Left hindlimb (tissue), 1 donor: ENCODE measurements at regions not wholly inside any gene's neighbourhood (a gene's known extent, or its start where the extent isn't known, plus 50 kb on each side); places are given as distances from the start of the nearest gene placed in this dataset.
"Not testable (repeated sequence)": the region's sequence is repeated elsewhere in the genome, so short reads cannot be mapped to it uniquely, and the experiment has no call there.

ENCODE experiments used
- DNase-seq: peaks from one replicate; pipeline ENCODE4 v3.0.0-alpha.2; 2018

DNA sequence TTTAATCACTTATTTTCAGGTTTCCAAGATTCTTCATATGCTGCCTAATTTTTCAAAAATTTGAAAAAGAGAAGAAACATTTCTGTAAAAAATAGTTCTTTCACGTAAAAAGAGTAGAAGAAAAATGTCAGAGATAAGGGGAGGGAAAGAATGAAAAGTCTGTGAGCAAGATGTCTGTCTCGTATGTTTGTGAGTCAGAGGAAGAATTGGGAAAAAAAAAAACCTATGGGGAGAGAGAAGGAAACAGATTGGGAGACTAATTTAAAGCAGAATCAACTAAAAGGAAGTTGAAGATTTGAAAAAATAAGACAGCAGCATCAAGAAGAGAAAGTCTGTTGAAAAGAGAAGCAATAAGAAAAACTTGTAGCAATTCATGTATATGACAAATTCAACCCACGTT is 456.3 kb downstream of the HINT1 start:
- DNase-seq = no peak

DNA sequence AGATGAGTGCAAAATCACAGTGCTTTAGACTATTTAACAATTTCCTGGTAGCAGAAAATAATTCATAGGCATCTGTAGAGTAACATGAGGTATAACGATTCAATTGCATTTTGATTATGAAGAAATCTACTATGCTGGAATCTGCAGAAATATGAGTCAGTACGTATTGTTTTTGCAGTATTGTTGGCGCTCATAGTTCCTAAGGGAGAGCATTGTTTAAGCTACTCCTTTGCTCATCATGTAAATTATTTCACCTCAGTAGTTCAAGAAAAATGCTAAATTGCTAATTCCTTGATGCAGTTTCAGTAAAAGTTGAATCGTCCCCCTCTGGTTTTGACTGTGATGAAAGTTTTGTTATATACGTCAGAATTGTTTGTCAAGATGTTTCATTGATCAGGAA is 458.4 kb downstream of the HINT1 start:
- DNase-seq = no peak

DNA sequence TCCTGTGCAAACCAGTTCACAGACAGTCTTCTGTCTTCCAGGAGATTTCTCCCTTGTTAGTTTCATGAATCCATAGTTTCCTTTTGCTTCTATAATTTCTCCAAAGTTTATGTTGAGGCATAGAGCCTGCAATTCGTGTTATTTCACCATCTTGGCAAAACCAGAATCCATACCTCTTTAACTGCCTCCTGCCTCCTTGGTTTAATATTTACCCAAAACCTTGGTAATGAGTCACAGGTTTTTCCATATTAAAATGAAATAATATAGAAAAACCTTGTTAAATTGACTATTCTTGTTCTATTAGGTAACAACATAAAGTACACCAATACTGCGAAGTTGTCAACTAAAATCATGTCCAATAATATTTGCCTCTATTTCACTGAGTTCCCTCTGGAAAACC is 459.7 kb downstream of the HINT1 start:
- DNase-seq = no peak

DNA sequence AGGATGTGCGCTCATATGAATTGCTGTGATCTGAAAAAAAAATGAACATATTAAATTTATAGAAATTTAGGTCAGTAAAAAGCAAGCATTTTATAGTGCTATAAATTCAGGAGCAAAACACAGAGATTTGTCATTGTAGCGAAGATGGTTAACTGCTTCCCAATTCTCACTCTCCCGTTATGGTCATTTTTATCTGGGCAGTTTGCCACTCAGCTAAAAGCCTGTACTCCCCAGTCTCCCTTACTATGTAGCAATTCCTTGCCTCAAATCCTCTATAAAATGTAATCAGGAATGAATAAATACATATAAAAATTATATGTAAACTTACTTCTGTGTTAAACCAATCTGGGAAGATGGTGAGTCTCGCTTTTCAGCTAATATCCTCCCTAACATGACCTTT is 471.5 kb downstream of the HINT1 start:
- no peak for DNase-seq

DNA sequence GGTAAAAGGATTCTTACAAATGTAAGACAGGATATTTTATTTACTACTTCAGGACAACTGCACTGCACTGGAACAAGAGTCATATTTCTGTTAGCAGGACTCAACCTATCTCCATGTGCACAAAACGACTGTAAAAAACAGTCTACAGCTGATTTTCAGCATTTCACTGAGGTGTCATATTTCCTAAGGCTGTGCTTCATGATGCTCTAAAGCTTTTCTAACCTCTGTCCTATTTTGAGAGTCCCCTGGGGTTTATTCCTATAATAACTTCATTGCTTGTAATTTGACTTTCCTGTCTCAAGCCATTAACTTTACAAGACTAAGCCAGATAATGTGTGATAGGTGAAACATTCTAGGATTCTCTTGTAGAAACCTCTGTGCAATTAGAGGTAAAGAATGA is 472.3 kb downstream of the HINT1 start:
- DNase-seq = no peak

DNA sequence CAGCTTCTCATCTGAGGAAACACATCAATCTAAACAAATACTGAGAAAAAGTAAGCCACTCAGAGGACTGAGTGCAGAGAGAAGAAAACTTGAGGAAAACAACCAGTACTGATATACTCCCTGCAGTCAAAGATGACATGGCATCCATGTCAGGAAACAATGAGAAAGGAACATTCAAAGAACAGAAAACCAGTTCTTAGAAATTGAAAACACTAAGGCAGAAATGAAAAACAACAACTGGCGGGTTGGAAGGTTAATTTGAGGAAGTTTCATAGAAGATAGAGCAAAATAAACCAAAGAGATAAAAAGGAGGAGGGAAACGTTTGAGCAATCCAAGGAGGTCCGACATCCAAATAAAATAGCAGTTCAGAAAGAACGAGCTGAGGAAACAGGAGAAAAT is 475.2 kb downstream of the HINT1 start:
- DNase-seq = no peak

DNA sequence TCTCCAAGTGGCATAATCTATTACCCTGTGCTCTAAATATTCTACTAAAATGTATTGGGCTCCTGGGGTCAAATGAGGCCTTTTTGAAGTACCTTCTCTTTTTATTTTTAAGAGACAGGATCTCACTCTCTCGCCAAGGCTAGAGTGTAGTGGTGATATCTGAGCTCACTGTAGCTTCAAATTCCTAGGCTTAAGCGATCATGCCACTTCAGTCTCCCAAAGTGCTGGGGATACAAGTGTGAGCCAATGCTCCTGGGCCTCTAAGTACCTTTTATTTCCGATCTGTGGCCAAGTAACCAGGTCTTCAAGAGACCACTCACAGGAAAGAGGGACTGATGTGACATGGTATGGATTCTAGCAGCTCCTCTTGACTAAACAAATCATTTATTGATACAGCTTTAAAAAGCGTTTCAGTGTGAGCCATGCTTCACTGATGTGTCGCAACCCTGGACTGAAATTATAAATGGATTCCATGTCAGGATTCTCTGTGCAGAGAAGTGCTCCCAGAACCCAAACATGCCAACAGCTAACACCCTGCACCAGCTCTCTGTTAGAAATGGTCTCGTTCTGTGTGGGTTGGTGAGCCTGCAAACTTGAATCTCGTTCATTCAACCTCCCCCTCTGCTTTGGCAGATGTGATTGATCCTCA is 477.8 kb downstream of the HINT1 start:
- no peak for DNase-seq

DNA sequence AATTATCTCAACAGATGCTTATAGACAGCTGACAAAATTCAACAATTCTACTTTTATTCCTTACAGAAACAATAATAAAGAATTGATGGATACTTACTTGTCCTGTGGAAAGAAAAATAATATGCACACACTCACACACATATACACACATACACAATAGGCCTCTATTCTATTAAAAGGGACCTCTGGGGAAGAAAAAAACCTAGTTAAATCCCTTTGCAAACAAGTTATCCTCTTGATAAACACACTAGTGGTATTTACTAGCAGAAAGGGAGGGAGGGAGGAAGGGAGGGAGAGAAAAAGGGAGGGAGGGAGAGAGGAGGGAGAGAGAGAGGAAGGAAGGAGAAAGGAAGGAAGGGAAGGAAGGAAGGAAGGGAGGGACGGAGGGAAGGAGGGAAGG is 486.4 kb downstream of the HINT1 start:
- DNase-seq = no peak

DNA sequence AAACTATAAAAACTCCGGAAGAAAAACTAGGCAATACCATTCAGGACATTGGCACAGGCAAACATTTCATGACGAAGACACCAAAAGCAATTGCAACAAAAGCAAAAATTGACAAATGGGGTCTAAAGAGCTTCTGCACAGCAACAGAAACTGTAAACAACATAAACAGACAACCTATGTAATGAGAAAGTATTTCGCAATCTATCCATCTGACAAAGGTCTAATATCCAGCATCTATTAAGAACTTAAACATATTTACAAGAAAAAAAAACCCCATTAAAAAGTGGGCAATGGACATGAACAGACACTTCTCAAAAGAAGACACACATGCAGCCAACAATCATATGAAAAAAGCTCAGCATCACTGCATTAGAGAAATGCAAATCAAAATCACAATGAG is 498.6 kb downstream of the HINT1 start:
- no peak for DNase-seq

DNA sequence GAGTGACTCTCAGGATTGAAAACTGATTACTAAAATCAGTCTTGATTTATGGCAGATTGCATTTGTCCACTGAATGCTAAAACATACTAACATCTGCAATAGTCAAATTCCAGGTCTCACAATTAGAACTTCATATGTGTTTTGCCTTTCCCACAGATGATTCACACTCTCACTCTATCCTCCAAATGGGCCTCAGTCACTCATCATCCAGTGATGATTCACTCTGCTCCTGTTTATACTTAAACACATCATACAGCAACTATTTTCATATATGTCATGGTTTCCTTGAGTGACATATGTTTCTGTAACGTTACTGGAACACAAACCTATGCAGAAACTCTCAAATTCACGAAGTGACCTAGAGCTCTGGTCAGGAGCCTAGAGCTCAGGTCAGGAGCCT is 512.9 kb downstream of the HINT1 start:
- DNase-seq = no peak

DNA sequence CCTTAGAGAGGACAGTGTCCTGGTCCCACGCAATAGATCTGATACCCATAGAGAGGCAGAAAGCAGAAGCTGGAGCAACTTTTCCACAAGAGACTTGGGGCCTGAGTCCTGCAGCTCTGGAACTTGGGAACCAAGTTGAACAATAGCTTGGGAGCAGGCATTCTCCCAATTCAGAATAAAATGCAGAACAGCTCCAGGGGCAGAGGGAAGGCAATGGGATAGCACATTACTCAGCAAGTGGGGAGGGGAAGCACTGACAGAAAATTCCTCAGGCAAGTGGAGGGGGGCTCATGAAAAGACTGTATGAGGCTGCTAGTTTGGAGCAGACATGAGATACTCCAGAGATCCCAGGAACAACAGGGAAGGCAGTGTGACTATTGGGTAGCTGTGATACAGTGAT is 513.6 kb downstream of the HINT1 start:
- DNase-seq = no peak

DNA sequence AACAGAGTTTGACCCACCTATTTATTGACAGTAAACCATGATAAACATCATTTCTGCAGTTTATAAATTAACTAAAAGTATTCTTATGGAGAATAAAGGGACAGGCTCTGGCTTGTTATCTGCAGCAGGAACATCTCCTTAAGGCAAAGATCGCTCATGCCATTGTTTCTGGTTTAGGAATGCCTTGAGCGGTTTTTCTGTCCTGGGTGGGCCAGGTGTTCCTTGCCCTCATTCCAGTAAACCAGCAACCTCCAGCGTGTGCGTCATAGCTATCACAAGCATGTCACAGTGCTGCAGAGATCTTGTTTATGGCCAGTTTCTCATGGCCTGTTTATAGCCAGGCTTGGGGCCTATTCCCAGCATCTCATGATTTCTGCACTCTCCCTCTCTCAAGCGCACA is 521.7 kb downstream of the HINT1 start:
- no peak for DNase-seq

DNA sequence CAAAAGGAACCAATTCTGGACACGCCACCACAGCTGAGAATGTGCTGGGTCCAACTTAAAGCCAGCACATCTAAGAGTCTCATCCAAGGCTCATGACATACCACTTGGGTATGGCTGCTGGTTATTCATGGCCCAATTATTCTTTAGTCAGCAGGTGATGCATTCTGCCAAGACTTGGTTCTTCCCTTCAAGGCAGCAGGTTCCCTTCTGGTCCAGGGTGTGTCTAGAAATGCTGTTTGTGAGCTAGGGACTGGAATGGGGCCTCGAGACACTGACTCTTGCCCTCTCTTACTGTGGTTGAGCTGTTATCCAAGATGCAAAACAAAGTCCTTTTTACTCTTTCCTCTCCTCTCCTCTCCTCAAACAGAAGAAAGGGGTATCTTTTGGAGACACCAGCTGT is 522.6 kb downstream of the HINT1 start:
- no peak for DNase-seq

DNA sequence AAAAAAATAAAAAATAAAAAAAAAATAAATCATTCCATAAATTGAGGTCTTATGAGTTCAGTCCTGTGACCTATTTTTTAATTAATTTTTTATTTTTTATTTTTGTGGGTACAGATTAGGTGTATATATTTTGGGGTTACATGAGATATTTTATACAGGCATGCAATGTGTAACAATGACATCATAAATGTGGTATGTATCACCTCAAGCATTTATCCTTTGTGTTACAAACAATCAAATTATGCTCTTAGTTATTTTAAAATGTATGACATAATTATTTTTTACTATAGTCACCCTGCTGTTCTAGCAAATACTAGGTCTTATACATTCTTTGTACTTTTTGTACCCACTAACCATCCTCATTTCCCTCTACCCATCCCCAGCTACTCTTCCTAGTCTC is 537.9 kb downstream of the HINT1 start:
- no peak for DNase-seq

DNA sequence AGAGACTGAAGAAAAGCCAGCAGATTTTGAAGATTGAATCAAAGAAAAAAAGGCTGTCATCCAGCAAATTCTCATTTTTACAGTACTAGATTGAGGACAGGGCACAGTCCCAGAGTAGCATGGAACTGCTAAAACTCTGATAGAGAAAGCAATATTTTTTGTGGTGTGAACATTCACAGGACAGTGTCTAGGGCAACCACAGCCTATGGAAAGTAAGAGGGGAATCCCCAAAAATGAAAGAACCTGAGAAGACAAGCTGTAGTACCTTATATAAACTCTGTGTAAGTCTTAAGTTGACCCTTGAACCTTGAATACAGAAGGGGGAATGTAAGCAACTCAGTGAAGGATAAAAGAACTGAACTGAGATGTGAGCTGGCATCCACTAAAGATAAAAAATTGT is 540.3 kb downstream of the HINT1 start:
- DNase-seq = no peak

DNA sequence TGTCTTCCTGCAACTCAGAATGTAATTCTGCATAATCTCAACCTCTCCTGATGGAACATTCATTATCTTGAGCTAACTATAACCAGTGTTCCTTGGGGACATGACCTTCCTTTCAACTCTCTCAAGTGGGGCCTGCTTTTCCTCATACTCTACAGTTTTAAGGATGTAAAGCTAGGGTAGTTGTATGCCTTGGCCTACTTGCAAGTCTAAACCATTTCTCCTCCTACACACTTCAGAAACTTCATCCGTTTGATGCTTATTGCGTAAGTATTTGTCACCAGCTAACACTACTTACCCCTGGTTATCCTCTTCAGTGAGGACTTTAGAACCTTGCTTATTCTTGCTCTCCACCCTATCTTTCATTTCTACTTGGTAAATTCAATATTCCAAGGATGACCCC is 548.9 kb downstream of the HINT1 start:
- no peak for DNase-seq

DNA sequence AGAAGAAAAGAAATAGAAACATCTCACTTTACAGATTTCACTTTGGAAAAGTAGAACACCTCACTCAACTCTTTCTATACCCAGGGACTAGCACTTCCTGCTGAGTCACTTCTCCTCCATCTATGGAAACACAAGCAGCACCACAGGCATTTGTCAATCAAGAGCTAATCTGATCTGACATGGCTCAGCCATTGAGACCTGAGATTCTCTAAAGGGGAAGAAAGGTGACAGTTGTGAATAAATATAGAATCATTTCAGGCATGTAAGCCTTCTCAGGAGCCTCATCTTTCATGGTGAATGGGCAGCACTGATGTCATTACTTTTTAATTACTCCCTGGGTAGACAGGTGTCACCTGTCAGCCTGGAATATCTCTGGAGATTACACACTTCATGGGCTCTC is 559.8 kb downstream of the HINT1 start:
- DNase-seq = no peak

DNA sequence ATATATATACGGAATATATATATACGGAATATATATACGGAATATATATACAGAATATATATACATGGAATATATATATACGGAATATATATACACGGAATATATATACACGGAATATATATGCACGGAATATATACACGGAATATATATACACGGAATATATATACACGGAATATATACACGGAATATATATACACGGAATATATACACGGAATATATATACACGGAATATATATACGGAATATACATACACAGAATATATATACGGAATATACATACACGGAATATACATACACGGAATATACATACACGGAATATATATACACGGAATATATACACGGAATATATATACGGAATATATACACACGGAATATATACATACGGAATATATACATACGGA is 568.4 kb downstream of the HINT1 start:
- not testable (repeated sequence) for DNase-seq

DNA sequence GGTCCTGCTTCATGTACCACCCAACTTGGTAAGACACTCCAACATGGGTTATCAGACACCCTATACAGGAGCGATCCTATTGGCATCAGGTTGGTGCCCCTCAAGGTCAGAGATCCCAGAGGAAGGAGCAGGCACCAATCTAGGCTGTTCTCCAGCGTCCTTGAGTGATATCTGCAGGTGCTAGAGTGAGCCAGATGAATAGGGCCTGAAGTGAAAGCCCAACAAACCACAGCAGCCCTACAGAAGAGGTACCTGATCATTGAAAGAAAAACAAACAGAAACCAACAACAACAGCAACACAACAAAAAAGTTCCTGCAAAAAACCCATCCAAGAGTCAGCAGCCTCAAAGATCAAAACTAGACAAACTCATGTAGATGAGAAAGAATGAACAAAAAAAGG is 584.8 kb downstream of the HINT1 start:
- DNase-seq = no peak

DNA sequence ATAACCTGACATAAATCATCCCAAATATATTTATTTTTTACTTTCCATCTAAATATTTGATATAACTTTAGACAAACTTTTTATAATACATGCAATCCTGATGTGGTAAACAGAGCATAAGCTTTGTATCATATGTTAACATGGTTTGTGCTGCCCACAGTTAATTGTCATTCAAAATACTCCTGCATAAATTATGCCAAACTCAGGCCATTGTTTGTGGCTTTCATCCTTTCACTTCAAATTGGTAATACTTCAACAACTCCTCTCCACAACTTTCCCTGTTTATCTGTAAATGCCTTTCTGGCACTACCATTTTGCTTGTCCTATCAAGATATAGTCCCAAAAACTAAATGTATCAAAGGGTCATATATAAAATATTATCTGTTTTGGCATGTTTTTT is 586.7 kb downstream of the HINT1 start:
- no peak for DNase-seq

DNA sequence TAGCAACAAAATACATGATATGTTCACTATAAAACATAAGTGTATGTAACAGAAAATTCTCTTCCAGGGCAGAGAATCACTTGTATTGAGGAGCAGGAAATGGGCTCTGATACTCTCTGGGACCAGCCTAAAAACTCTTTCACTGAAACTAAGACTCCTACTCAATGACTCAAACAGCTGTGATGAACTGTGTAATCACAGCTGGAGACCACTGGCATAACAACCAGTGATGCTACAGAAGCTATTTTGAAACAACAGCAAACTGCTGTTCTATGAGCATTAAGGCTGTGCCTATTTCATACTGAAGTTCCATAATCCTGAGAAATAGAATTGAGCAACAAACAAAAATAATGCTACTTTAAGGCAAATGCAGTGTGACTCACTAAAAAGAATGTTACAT is 594.0 kb downstream of the HINT1 start:
- DNase-seq = no peak

DNA sequence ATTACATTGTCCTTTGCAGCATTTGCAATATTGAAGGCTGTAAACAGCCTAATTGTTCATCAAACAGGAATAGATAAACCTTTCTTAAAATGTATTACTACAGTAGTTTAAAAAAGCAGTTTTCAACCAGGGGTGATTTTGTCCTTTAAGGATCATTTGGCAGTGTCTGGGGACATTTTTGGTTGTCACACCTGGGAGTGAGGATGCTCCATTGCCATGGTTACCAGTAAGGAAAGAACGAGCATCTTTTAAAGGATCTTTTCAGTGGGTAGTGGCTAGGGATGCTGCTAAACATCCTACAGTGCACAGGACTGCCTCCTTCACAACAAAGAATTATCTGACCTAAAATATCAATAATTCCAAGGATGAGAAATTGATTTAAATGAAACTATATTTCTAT is 596.3 kb downstream of the HINT1 start:
- no peak for DNase-seq

DNA sequence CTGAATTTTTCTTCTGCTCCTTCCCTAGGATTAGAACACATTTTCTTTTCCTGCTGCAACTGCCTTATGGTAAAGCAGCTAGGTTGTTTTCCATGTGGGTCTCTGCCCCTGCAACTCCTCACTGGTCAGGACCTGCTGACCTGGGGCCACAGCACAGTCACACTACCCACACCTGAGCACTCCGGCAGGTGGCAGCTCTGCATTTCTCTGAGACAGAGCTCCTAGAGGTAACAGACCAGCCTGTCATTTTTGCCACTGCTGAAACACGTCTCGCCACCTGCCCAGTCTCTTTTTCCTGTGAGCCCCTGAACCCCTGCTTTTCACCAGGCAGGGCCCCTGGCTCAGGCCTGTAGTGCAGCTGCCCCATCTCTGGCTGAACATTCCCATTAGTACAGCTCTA is 609.6 kb downstream of the HINT1 start:
- no peak for DNase-seq

DNA sequence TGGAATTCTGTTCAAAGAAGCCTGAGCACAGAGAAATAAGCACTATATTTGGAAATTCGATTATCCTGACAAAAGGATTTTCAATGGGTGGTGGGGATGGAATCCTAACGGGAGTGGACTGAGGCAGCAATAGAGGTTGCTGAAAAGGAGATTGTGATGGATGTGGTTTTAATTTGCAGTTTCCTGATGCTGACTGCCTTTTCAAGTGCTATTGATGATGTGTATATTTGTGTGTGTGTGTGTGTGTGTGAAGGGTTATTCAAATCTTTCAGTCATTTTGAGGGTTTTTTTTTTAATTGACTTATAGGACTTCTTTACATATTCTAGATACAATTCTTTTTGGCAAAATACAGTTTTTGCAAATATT is 614.5 kb downstream of the HINT1 start:
- no peak for DNase-seq

DNA sequence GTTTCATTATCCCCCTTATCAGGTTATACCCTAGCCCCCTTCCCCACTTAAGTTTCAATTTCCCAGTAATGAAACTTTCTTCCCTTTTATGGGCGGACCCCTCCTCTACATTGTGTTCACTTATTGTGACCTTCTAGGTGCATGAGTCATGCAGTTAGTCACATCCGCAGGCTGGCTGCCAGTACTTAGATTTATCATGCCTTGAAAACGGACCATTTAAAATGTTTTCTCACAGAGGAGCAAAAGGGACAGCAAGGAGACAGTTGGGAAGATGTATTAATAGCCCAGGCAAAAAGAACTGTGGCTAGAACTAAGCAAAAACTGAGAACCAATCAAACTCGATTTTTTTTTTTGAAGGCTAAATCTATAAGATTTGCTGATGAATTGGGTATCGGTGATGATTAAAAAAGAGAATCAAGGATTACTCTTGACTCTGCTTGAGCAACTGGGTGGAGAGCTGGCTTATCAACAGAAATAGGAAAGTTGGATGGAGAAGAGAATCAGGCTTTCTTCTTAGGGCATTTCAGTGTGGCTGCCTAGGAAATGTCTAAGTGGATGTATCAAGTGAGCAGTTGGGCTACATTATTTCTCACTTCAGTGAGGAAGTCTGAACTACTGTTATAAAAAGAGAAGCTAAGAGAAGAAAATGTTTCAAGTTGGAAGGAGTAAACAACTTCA is 615.0 kb downstream of the HINT1 start:
- no peak for DNase-seq
